Right atrium auricular region (tissue), 2 donors: ENCODE measurements at regions not wholly inside any gene's neighbourhood (a gene's known extent, or its start where the extent isn't known, plus 50 kb on each side); places are given as distances from the start of the nearest gene placed in this dataset.
"Not testable (repeated sequence)": the region's sequence is repeated elsewhere in the genome, so short reads cannot be mapped to it uniquely, and the experiment has no call there.

Experiments
- DNase-seq: peaks from one replicate; pipeline ENCODE4 v3.0.0-alpha.2; 2019; ENCODE audit warnings: low spot score
- H3K27ac ChIP-seq, 2 donors: fragments of 200-600 bp; sonication (generic); 1 replicate in 1 of 2; 2 replicates in 1 of 2; pipeline ENCODE4 v1.5.1; 2016 to 2019
- H3K27me3 ChIP-seq, 2 donors: fragments of 200-600 bp; sonication (generic); one replicate each; pipeline versions ENCODE4 v1.5.1 to v1.6.0; 2017 to 2019
- H3K36me3 ChIP-seq: fragments of 200-600 bp; sonication (generic); one replicate; pipeline ENCODE4 v1.5.1; 2016
- H3K4me1 ChIP-seq, 2 donors: fragments of 200-600 bp; sonication (generic); one replicate each; pipeline versions ENCODE4 v1.5.1 to v1.6.0; 2017 to 2019
- H3K4me3 ChIP-seq, 2 donors: fragments of 200-600 bp; sonication (generic); 1 replicate in 1 of 2; 2 replicates in 1 of 2; pipeline ENCODE4 v1.5.1; 2017 to 2019; ENCODE audit warnings: mild to moderate bottlenecking in 1 of 2, moderate library complexity in 1 of 2
- H3K9me3 ChIP-seq, 2 donors: fragments of 200-600 bp; sonication (generic); one replicate each; pipeline ENCODE4 v1.5.1; 2019
- CTCF ChIP-seq, 2 donors: fragments of 200-600 bp; sonication (generic); IDR thresholded peaks; one replicate each; pipeline ENCODE4 v1.5.1; 2019; ENCODE audit warnings: antibody characterized with exemption in 2 of 2

GRCh38 chr2:116545286-116546068 lies 1269.0 kb upstream of the DDX18 start:
- no peak for DNase-seq
- no peaks in the 10 kb centered on the region for H3K36me3 ChIP-seq
- H3K27me3 ChIP-seq: no peaks in the 10 kb centered on the region
- no peaks in the 10 kb centered on the region for H3K9me3 ChIP-seq
- H3K27ac ChIP-seq: no peak overlapping the region
- H3K4me3 ChIP-seq: no peak overlapping the region
- no peak for TF ChIP-seq CTCF (IDR thresholded peaks at IDR 0.05)
- H3K4me1 ChIP-seq: no peaks in the 10 kb centered on the region

DNA sequence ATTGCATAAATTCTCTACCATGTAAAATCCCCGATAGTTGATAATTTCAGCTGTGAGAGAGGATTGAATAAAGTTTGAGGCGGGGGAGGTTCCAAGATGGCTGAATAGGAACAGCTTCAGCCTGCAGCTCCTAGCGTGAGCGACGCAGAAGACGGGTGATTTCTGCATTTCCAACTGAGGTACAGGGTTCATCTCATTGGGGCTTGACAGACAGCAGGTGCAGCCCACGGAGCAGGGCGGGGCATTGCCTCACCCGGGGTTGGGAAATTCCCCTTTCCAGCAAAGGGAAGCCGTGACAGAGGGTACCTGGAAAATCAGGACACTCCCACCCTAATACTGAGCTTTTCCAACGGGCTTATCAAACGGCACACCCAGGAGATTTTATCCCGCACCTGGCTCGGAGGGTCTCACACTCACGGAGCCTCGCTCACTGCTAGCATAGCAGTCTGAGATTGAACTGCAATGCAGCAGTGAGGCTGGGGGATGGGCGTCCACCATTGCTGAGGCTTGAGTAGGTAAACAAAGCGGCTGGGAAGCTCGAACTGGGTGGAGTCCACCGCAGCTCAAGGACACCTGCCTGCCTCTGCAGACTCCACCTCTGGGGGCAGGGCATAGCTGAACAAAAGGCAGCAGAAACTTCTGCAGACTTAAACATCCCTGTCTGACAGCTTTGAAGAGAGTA lies 1261.6 kb upstream of the DDX18 start:
- not testable (repeated sequence) for H3K9me3 ChIP-seq, H3K36me3 ChIP-seq, DNase-seq, H3K27ac ChIP-seq, H3K4me3 ChIP-seq, H3K27me3 ChIP-seq, H3K4me1 ChIP-seq

DNA sequence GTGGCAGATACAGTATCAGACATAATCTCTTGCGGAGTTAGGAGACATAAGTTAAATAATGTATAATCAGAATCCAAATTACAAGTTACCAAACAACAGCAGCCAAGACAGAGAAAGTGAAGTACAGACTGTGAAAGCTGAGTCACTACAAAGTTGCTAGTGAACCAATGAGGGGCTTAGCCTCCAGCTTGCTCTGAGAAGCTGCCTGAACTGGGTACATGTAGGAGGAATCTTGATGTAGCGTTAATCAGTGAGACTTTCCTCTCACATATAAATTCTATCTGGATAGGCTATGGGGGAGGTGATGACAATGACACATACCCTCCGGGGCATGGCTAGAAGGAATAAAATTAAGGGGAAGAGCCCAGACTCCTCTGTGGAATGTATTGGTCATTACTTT lies 1234.3 kb upstream of the DDX18 start:
- H3K4me3 ChIP-seq: no peak overlapping the region
- H3K9me3 ChIP-seq: no peaks in the 10 kb centered on the region
- DNase-seq: no peak
- no peak overlapping the region for H3K27ac ChIP-seq
- TF ChIP-seq CTCF (IDR thresholded peaks at IDR 0.05): no peak
- no peaks in the 10 kb centered on the region for H3K27me3 ChIP-seq
- no peaks in the 10 kb centered on the region for H3K36me3 ChIP-seq
- H3K4me1 ChIP-seq: no peaks in the 10 kb centered on the region

DNA sequence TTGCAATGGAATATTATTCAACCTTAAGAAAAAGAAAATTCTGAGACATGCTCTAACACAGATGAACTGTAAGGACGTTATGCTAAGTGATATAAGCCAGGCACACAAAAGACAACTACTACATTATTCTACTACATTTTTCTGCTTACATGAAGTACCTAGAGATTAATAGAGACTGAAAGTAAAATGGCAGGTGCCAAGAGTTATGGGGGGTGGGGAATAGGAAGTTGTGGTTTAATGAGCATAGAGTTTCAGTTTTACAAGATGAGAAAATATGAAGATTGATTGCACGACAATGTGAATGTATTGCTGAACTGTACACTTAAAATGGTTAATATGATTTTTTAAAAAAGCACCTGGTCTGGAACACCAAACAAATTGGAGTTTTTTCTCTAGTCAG lies 1231.6 kb upstream of the DDX18 start:
- Histone ChIP-seq H3K36me3 (no peaks in the 10 kb centered on the region), H3K4me3 (no peak overlapping the region), H3K4me1 (no peaks in the 10 kb centered on the region), H3K27ac (no peak overlapping the region), H3K27me3 (no peaks in the 10 kb centered on the region), H3K9me3 (no peaks in the 10 kb centered on the region)
- no peak for TF ChIP-seq CTCF (IDR thresholded peaks at IDR 0.05)
- DNase-seq: no peak

DNA sequence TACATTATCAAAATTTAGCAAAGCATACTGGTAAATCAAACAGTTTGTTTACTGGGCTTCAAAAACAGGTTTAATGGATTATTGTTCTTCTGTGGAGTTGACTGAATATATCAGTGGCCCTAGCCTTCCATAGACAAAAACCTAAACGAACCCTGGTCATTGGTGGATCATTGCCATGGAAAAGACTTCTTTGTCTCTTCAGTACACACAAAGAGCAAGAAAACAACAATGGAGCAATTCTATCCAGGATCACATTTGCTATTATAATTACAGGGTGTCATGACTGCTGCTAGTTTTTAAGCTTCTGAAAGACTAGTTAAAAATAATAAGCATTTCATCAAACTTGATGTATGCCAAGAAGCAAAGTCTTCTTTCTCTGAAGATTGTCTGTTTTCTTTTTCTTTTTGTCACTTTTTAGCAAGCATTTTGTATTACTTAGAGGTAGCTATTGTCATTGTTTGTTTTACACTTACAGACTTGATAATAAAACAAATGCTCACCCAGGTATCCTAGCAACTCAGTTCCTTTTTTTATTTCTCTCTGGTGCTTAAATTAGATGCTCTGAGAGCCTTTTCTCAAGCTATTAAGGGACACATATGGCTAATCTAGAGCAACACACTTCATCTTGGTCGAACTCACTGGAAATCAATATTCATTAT lies 1228.7 kb upstream of the DDX18 start:
- no peak overlapping the region for H3K4me3 ChIP-seq

More for the DNA sequence above, 1228.7 kb upstream of the DDX18 start:
- DNase-seq: no peak
- H3K27ac ChIP-seq: no peak overlapping the region
- TF ChIP-seq CTCF (IDR thresholded peaks at IDR 0.05): no peak
- no peaks in the 10 kb centered on the region for H3K27me3 ChIP-seq
- no peaks in the 10 kb centered on the region for H3K4me1 ChIP-seq
- H3K36me3 ChIP-seq: no peaks in the 10 kb centered on the region
- H3K9me3 ChIP-seq: no peaks in the 10 kb centered on the region
